KMS-11 (cell line): ENCODE measurements at regions not wholly inside any gene's neighbourhood (a gene's known extent, or its start where the extent isn't known, plus 50 kb on each side); places are given as distances from the start of the nearest gene placed in this dataset.
"Not testable (repeated sequence)": the region's sequence is repeated elsewhere in the genome, so short reads cannot be mapped to it uniquely, and the experiment has no call there.

ENCODE experiments used
- H2AFZ ChIP-seq: fragments of 200-600 bp; sonication (generic); 2 replicates; pipeline ENCODE4 v1.6.1; 2016; ENCODE audit warnings: antibody characterized with exemption, mixed run types, low read depth
- H3K27ac ChIP-seq: fragments of 200-600 bp; sonication (generic); 2 replicates; pipeline ENCODE4 v1.6.1; 2016; ENCODE audit warnings: mild to moderate bottlenecking, mixed run types
- H3K27me3 ChIP-seq: fragments of 200-600 bp; sonication (generic); 2 replicates; pipeline ENCODE4 v1.6.1; 2017; ENCODE audit warnings: mild to moderate bottlenecking, low read depth, mixed run types, moderate library complexity; ENCODE audit not compliant: insufficient read depth
- H3K36me3 ChIP-seq: fragments of 200-600 bp; sonication (generic); 2 replicates; pipeline ENCODE4 v1.6.1; 2017; ENCODE audit warnings: mild to moderate bottlenecking, mixed run types; ENCODE audit not compliant: insufficient read depth
- H3K4me1 ChIP-seq: fragments of 200-600 bp; sonication (generic); 2 replicates; pipeline ENCODE4 v1.6.1; 2016; ENCODE audit warnings: mild to moderate bottlenecking, low read depth, mixed run types; ENCODE audit not compliant: poor library complexity, severe bottlenecking
- H3K4me2 ChIP-seq: fragments of 200-600 bp; sonication (generic); 2 replicates; pipeline ENCODE4 v1.7.0; 2016; ENCODE audit warnings: mild to moderate bottlenecking, mixed run types
- H3K4me3 ChIP-seq: fragments of 200-600 bp; sonication (generic); IDR thresholded peaks from 2 replicates; pipeline ENCODE4 v1.6.1; 2017; ENCODE audit warnings: low read depth, low read length, mixed read lengths; ENCODE audit not compliant: insufficient read depth
- H3K79me2 ChIP-seq: fragments of 200-600 bp; sonication (generic); 2 replicates; pipeline ENCODE4 v1.6.1; 2016; ENCODE audit warnings: low read depth, mixed run types; ENCODE audit not compliant: insufficient read depth
- H3K9ac ChIP-seq: fragments of 200-600 bp; sonication (generic); 2 replicates; pipeline ENCODE4 v1.6.1; 2016; ENCODE audit warnings: mild to moderate bottlenecking, mixed run types
- H4K20me1 ChIP-seq: fragments of 200-600 bp; sonication (generic); 2 replicates; pipeline ENCODE4 v1.6.1; 2016; ENCODE audit warnings: mild to moderate bottlenecking, mixed run types; ENCODE audit not compliant: insufficient read depth
- CTCF ChIP-seq: fragments of 200-600 bp; sonication (generic); conservative IDR thresholded peaks from 2 replicates; pipeline ENCODE4 v1.6.1; 2017; ENCODE audit warnings: low read depth, mild to moderate bottlenecking, antibody characterized with exemption, low read length, moderate library complexity, mixed read lengths

- no peak for TF ChIP-seq CTCF
- Histone ChIP-seq H3K4me3 (no peak overlapping the region), H3K9ac (no peak overlapping the region), H3K27me3 (no peaks in the 10 kb centered on the region), H3K27ac (no peak overlapping the region), H3K79me2 (no peaks in the 10 kb centered on the region), H3K4me2 (no peak overlapping the region), H4K20me1 (no peaks in the 10 kb centered on the region), H3K4me1 (no peaks in the 10 kb centered on the region), H3K36me3 (no peaks in the 10 kb centered on the region), H2AFZ (no peak overlapping the region)
Measured at GRCh38 chr11:23644443-23644842, 784.2 kb upstream of the CCDC179 start.

DNA sequence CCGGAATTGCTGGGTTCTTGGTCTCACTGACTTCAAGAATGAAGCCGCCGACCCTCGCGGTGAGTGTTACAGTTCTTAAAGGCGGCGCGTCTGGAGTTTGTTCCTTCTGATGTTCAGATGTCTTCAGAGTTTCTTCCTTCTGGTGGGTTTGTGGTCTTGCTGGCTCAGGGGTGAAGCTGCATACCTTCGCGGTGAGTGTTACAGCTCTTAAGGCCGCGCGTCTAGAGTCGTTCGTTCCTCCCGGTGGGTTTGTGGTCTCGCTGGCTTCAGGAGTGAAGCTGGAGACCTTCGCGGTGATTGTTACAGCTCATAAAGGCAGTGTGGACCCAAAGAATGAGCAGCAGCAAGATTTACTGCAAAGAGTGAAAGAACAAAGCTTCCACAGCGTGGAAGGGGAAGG, 792.1 kb upstream of the CCDC179 start:
- not testable (repeated sequence) for H3K27ac ChIP-seq, H3K79me2 ChIP-seq, H4K20me1 ChIP-seq, H3K4me2 ChIP-seq, H3K9ac ChIP-seq, H3K36me3 ChIP-seq, H2AFZ ChIP-seq, H3K4me3 ChIP-seq, H3K27me3 ChIP-seq, H3K4me1 ChIP-seq

DNA sequence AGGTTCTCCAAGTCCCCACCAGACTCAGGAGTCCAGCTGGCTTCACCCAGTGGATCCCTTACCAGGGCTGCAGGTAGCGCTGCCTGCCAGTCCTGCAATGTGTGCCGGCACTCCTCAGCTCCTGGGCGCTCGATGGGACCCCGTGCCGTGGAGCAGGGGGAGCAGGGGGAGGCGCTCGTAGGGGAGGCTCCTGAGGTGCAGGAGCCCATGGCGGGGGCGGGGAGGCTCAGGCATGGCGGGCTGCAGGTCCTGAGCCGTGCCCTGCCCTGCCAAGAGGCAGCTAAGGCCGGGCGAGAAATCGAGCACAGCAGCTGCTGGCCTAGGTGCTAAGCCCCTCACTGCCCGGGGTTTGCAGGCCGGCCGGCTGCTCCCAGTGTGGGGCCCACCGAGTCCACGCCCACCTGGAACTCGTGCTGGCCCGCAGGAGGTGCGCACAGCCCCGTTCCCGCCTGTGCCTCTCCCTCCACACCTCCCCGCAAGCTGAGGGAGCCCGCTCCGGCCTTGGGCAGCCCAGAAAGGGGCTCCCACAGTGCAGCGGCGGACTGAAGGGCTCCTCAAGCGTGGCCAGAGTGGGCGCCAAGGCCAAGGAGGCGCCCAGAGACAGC, 792.9 kb upstream of the CCDC179 start:
- H3K4me2 ChIP-seq: no peak overlapping the region
- H3K27me3 ChIP-seq: no peaks in the 10 kb centered on the region
- H2AFZ ChIP-seq: no peak overlapping the region
- no peaks in the 10 kb centered on the region for H4K20me1 ChIP-seq
- no peaks in the 10 kb centered on the region for H3K4me1 ChIP-seq
- no peaks in the 10 kb centered on the region for H3K79me2 ChIP-seq
- H3K27ac ChIP-seq: no peak overlapping the region
- TF ChIP-seq CTCF: no peak
- H3K4me3 ChIP-seq: no peak overlapping the region
- no peaks in the 10 kb centered on the region for H3K36me3 ChIP-seq
- H3K9ac ChIP-seq: no peak overlapping the region

- Histone ChIP-seq H3K4me3 (no peak overlapping the region), H3K27me3 (no peaks in the 10 kb centered on the region), H3K4me1 (no peaks in the 10 kb centered on the region), H4K20me1 (no peaks in the 10 kb centered on the region), H3K79me2 (no peaks in the 10 kb centered on the region), H3K9ac (no peak overlapping the region), H3K36me3 (no peaks in the 10 kb centered on the region), H3K27ac (no peak overlapping the region), H3K4me2 (no peak overlapping the region), H2AFZ (no peak overlapping the region)
- TF ChIP-seq CTCF: no peak
Measured at GRCh38 chr11:23668324-23668723, 808.0 kb upstream of the CCDC179 start.

DNA sequence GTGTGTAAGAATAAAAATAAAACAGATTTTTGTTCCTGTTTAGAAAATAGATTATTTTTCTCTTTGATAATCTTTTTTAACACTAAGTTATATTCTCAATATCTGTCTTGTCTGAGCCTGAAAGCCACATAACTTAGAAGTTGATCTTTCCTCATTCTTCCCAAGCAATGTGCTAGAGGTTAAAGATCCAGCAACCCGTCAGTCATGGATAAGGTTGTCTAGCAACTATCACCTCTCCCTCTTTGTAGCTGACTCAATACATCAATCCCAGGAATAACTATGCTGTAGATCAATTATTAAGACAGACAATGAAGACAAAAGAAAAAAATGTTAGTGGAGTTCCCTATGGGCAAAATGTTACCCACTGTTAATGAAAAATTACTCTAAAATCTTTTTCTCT, 813.1 kb upstream of the CCDC179 start:
- TF ChIP-seq CTCF: no peak

More for the DNA sequence above, 813.1 kb upstream of the CCDC179 start:
- Histone ChIP-seq H3K27ac (no peak overlapping the region), H4K20me1 (no peaks in the 10 kb centered on the region), H3K4me1 (no peaks in the 10 kb centered on the region), H3K4me2 (no peak overlapping the region), H3K79me2 (no peaks in the 10 kb centered on the region), H3K4me3 (no peak overlapping the region), H3K36me3 (no peaks in the 10 kb centered on the region), H3K9ac (no peak overlapping the region), H2AFZ (no peak overlapping the region), H3K27me3 (no peaks in the 10 kb centered on the region)
